ENCODE measurements at regions not wholly inside any gene's neighbourhood (a gene's known extent, or its start where the extent isn't known, plus 50 kb on each side); places are given as distances from the start of the nearest gene placed in this dataset.
"Not testable (repeated sequence)": the region's sequence is repeated elsewhere in the genome, so short reads cannot be mapped to it uniquely, and the experiment has no call there.

DNA sequence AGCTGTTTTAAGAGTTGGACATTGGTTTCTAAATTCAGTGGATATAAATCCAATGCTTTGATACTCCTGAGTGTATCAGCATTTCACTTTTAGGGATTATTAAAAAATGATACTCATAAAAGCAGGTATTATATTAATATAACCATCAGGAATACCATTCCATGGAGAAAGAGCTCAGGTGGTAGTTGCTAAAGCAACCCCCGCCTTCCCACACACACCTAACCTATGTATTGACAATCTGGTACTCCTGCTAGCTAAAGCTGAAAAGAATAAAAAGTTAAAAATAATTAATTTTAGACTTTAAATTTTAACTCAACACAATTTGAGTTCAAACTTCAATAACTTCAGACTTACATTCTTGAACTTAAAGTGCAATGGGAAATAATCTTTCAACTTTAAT, 717.1 kb upstream of the HS3ST1 start:
- DNase-seq, result no peak

DNA sequence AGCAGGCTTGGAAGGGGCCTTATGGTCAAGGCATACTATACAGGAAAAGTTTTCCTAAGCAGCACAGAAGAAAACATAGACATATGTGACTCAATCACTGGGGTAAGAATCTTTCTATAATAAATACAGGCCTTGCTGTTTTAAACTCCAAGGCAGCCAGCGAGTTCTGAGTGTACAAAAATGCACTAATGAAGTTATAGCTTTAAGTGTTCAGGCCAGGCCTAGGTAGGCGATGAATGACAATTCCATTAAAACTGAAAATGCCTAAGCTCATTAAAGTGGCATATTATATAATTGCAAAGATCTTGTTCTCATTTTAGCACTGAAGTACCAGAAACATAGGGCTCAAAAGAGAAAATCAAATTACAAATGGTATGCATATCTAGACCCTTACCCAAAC, 716.4 kb upstream of the HS3ST1 start:
- DNase-seq, result no peak

DNA sequence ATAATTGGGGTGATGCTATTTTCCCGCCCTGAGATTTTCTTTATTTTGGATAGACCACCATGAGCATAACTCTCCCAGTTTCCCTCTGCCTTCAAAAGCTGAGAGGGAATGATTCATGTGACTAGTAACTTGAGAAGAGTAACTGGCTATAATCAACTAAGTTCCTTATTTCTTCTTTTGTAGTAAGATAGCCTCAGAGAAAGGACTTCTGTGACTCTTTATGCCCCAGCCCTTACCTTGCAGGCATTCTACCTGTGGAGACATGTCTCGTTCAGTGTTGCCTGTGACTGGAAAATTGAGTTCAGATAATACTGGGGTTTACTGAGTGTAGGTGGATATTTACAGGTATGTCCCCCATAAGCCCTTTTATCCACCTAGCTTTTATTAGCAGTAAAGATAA, 715.4 kb upstream of the HS3ST1 start:
- DNase-seq, result no peak

GRCh38 chr4:12140864-12141263, 712.2 kb upstream of the HS3ST1 start:
- no peak for DNase-seq

- DNase-seq, result no peak
Measured at GRCh38 chr4:12139296-12139695, 710.6 kb upstream of the HS3ST1 start.

DNA sequence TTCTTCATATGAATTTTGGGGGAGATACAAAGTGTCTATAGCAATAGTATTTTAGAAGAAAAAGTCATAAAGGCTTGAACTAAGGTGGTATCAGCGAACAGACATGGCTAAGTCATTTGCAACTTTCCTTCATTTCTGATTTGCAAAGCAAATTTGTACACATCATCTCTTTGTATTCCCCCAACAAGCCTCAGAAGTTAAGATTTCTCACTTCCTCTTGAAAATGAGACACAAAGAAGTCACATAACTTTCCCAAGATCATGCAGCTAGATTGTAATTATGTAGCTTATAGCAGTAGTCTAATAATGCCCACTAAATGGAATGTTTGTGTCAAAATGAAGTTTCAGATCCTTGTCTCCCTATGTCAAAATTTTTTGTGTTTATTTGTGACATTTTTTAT, 709.8 kb upstream of the HS3ST1 start:
- DNase-seq, result no peak

GRCh38 chr4:12137575-12137974, 708.9 kb upstream of the HS3ST1 start:
- no peak for DNase-seq

- no peak for DNase-seq
Measured at GRCh38 chr4:12126474-12126873, 697.8 kb upstream of the HS3ST1 start.

DNA sequence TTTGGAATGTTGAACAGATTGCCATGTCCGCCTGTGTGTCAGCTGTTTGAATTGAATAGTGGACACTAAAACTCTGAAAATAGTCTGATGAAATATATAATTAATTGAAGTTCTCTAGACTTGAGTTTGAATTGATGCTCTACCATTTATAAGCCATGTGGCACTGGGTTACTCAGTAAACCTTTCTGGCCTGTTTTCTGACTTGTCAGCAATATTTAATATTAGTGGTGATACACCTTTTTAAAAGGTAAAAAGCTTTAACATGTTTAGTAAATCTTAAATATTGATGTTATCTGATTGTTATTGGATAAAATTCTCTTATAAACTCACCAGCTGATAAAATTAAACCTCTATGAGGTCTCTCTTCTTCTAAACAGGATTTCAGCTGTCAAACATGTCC, 695.4 kb upstream of the HS3ST1 start:
- DNase-seq, result no peak

- no peak for DNase-seq
Measured at GRCh38 chr4:12123707-12124106, 695.0 kb upstream of the HS3ST1 start.

- DNase-seq, result no peak
Measured at GRCh38 chr4:12122316-12122715, 693.6 kb upstream of the HS3ST1 start.

DNA sequence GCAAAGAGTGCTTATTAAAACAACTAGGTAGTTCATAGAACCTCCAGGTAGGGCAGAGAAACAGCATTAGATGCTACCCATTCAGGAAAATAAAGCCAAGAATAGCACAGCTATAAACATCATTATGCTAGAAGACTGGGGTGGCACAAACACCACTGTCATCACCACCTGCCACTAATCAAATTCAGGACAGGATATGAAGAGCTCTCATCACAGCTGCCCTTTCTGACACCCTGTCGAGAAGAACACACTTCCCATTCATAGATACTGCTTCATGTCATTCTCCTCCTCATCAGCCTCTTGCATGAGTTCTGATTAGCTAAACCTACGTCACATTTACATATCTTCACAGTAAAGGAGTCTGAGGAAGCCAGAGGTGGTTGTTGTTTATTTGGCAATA, 692.3 kb upstream of the HS3ST1 start:
- DNase-seq, result no peak

GRCh38 chr4:12118651-12119213, 690.0 kb upstream of the HS3ST1 start:
- DNase-seq, result no peak

DNA sequence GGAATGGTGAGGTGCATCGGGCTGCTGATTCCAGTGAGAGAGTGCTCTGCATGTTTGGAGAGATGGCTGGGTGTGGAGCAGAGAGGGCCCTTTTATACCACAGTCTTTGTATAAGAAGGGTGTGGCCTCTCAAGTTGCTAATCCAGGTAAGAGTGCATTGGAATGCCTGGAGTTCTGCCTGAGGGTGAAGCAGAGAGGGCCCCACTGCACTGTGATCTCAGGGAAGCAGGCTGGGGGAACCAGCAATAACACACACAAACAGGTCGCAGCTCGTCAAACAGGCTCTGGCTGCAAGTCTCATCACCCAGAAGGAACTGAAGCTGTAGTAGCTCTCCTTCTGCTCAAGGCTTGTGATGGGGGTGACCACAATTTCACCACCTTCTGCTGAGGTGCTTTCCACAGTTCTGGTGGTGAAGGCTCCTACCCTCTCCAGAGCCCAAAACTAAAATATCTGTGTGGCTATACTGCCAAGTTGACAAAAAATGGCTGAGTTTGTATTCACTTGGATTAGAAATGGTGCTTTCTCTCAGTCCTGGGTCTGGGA, 687.4 kb upstream of the HS3ST1 start:
- DNase-seq, result no peak

DNA sequence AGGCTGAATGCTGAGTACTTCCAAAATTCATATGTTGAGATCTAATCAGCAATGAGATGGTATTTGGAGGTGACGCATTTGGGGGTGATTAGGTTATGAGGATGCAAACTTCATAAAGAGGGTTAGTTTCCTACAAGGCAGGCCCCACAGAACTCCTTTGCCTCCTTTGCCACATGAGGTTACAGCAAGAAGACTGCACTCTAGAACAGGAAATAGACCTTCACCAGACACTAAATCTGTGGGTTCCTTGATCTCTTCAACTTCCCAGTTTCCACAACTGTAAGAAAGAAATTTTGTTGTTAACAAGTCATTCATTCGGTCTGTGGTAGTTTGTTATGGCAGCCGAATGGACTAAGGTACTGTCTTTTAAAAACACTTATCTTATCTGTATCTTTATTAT, 681.9 kb upstream of the HS3ST1 start:
- DNase-seq, result no peak

- not testable (repeated sequence) for DNase-seq
Measured at GRCh38 chr4:12109056-12109455, 680.4 kb upstream of the HS3ST1 start.

DNA sequence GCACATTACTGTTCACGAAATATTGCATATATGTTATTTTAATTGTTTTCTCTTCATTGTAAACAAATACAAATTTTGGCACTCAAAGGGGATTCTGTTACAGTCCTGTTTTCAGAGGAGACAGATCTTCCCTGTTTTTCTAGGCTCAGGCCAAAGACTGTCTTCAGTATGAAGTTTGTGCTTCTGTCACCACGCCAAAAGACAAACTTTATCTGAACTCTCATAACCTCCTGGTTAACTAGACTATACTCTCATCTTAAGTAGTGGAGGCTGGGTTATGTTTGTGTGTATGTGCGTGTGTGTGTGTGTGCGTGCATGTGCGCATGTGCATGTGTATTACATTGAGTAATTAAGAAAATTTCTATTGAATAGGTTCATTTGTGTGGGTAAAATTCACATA, 676.8 kb upstream of the HS3ST1 start:
- DNase-seq, result no peak

GRCh38 chr4:12089920-12090319, 661.2 kb upstream of the HS3ST1 start:
- DNase-seq, result not testable (repeated sequence)

GRCh38 chr4:12084690-12085089, 656.0 kb upstream of the HS3ST1 start:
- DNase-seq, result no peak

DNA sequence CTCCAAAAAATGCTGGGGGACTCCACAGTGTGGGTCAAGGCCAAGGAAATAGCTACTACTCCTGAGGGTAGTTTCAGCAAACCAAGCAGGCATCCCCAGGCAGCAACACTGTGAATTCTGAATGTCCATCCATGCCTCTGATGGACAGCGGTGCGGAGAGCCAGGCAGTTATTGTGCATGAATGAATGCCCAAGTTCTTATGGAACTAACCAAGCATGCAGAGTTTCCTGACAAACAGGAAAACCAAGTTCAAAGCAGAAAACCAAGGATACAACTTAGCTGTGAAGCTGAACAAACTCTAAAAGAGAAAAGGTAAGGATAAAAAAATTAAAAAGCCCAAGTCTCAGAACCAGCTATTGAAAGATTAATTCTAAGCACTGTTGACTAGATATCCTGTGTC, 642.6 kb upstream of the HS3ST1 start:
- no peak for DNase-seq

DNA sequence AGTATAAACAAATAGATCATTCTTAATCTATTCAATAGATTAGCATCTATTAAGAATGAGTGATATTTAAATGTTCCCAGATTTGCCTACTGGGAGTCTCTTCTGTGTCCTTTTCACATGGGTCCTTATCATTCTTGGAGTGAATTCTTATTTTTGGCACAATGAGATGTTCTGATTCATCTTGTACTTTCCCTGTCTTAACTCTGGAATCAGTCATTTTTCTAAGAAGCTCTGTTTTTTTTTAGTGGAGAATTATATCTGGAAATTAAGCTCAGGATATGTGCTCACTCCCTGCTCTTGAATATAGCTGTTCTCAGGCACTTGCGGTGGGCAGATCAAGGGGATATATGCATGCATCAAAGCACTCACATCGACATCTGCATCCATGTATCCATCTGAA, 625.3 kb upstream of the HS3ST1 start:
- no peak for DNase-seq

DNA sequence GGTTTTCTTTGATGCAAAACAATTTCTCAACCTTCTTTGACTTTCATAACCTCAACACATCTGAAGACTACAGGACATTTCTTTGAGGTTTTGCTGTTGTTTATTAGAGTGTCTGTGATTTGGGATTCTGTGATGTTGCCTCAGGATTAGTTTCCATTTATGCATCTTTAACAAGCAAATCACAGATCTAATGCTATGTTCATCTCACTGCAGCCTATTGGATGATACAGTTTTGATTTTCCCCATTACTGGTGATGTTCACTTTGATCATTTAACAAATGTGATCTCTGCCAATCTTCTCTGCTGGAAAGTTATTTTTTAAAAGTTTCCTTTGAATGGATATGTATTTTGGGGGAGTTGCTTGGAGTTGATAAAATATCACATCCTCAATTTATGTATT, 624.9 kb upstream of the HS3ST1 start:
- no peak for DNase-seq

DNA sequence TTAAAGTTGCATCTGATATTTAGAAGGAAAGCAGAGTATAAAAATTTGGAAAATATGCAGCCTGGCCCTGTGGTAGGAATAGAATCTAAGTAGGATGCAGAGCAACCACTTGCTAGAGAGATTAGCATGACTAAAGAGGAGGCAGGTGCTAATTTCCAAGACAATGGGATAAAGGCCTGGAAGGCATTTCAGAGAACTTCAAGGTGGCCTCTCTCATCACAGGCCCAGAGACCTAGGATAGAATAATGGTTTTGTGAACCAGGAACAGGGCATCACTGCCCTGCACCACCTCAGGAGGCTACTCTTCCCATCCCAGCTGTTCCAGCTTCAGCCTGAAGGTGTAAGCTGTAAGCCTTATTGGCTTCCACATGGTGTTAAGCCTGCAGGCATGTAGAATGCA, 621.7 kb upstream of the HS3ST1 start:
- no peak for DNase-seq

DNA sequence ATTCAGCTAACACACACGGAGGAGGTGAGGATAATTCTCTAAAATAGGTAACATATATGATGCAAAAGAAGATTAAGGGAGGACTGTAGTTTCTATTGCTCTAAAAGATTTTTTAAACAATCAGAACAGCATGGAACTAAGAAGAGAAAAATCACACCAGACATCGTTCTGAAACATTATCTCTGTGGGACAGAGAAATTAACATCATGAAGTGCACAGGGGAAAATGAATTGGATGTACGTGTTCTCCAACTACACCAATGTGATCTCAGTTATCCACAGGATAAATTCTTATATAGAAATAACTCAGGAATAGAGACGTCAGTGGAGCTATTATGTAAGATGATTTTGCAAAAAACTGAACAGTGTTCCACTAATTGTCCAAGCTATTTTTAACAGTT, 614.1 kb upstream of the HS3ST1 start:
- no peak for DNase-seq

DNA sequence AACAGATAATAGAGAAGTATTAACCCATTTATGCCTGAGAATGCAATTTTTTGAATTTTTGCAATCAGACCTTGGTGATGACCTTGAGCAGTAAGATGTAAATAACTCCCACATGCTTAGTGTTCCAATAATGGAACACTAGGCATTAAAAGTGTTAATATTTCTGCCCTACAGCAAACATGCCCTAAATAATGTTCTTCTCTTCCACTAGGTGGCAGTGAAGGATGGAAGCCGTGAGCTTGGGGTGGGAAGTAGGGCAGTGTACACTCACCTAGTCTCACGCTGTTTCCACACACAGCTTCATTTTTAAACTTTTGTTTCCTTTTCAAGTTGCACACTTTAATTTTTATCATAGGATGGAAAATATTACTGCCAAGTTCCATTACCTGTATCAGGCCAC, 613.1 kb upstream of the HS3ST1 start:
- peak; percentile 9 for DNase-seq

GRCh38 chr4:12036450-12036849, 607.8 kb upstream of the HS3ST1 start:
- no peak for DNase-seq

Data from NCI-H146 (cell line).